ENCODE measurements at regions not wholly inside any gene's neighbourhood (a gene's known extent, or its start where the extent isn't known, plus 50 kb on each side); places are given as distances from the start of the nearest gene placed in this dataset.

DNA sequence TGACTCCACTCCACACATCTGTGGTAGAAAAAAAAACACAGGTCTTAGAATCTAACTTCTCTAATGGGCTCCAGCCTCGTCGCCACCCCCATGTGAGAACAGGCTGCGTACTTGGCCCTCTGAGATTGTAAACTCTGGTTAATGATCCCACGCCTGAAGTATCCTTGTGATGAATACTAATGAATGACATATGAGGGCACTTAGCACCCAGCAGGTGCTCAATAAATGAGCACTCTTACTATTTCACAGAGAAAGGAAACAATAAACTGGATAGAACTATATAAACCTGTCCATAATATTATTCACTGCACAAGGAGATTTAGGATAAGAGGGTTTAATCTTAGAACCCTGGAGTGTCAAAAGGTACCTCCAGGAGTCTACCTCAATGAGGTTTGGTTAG lies 310.1 kb upstream of the HNRNPA3 start:
- TF ChIP-seq, protein P1, sequence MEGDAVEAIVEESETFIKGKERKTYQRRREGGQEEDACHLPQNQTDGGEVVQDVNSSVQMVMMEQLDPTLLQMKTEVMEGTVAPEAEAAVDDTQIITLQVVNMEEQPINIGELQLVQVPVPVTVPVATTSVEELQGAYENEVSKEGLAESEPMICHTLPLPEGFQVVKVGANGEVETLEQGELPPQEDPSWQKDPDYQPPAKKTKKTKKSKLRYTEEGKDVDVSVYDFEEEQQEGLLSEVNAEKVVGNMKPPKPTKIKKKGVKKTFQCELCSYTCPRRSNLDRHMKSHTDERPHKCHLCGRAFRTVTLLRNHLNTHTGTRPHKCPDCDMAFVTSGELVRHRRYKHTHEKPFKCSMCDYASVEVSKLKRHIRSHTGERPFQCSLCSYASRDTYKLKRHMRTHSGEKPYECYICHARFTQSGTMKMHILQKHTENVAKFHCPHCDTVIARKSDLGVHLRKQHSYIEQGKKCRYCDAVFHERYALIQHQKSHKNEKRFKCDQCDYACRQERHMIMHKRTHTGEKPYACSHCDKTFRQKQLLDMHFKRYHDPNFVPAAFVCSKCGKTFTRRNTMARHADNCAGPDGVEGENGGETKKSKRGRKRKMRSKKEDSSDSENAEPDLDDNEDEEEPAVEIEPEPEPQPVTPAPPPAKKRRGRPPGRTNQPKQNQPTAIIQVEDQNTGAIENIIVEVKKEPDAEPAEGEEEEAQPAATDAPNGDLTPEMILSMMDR (IDR thresholded peaks at IDR 0.05), result no peak
- TF ChIP-seq POLR2A (IDR thresholded peaks at IDR 0.05), result no peak
